H1 (cell line): ENCODE measurements at regions not wholly inside any gene's neighbourhood (a gene's known extent, or its start where the extent isn't known, plus 50 kb on each side); places are given as distances from the start of the nearest gene placed in this dataset.

Experiments
- CBX5 ChIP-seq: fragments of 300-800, 300-1000 bp; sonication (generic); IDR thresholded peaks from 2 replicates; pipeline ENCODE4 v1.7.1; 2016; ENCODE audit warnings: antibody characterized with exemption, low read length, low read depth
- CHD7 ChIP-seq: fragments of 300-600 bp; sonication (generic); IDR thresholded peaks from 2 replicates; pipeline ENCODE4 v1.7.1; 2012; ENCODE audit warnings: low read length, moderate library complexity, mild to moderate bottlenecking, inconsistent platforms; ENCODE audit not compliant: insufficient replicate concordance

- TF ChIP-seq CHD7 = no peak
- no peak for TF ChIP-seq CBX5
Observed at GRCh38 chr13:106958621-106959048, 390.7 kb upstream of the ARGLU1 start (continued).
